H9 (cell line): ENCODE measurements at regions not wholly inside any gene's neighbourhood (a gene's known extent, or its start where the extent isn't known, plus 50 kb on each side); places are given as distances from the start of the nearest gene placed in this dataset.

ENCODE experiments used
- DNase-seq: peaks from one replicate; pipeline ENCODE4 v3.0.0-alpha.2; 2017
- H2AFZ ChIP-seq: one replicate; pipeline ENCODE4 v1.6.1; 2013; ENCODE audit warnings: mild to moderate bottlenecking, low read length, control low read depth, moderate library complexity
- H2AK5ac ChIP-seq: 2 replicates; pipeline ENCODE4 v1.6.1; 2013; ENCODE audit warnings: low read length, control low read depth, mixed read lengths; ENCODE audit not compliant: insufficient read length
- H2BK120ac ChIP-seq: one replicate; pipeline ENCODE4 v1.6.1; 2013; ENCODE audit warnings: low read depth, mild to moderate bottlenecking, low read length, control low read depth, inconsistent platforms; ENCODE audit not compliant: poor library complexity, severe bottlenecking
- H2BK12ac ChIP-seq: 2 replicates; pipeline ENCODE4 v1.6.1; 2013; ENCODE audit warnings: low read length, control low read depth, mixed read lengths, low read depth; ENCODE audit not compliant: insufficient read length
- H2BK15ac ChIP-seq: 2 replicates; pipeline ENCODE4 v1.6.1; 2013; ENCODE audit warnings: low read depth, low read length, control low read depth
- H2BK20ac ChIP-seq: one replicate; pipeline ENCODE4 v1.6.1; 2013; ENCODE audit warnings: low read depth, mild to moderate bottlenecking, low read length, control low read depth, inconsistent platforms; ENCODE audit not compliant: poor library complexity, severe bottlenecking
- H2BK5ac ChIP-seq: 2 replicates; pipeline ENCODE4 v1.6.1; 2013; ENCODE audit warnings: low read length, control low read depth, mixed read lengths; ENCODE audit not compliant: insufficient read length
- H3K14ac ChIP-seq: 2 replicates; pipeline ENCODE4 v1.6.1; 2013; ENCODE audit warnings: low read length, control low read depth; ENCODE audit not compliant: insufficient read depth
- H3K18ac ChIP-seq: 2 replicates; pipeline ENCODE4 v1.6.1; 2013; ENCODE audit warnings: low read depth, mild to moderate bottlenecking, mixed read lengths, low read length, control low read depth; ENCODE audit not compliant: insufficient read length
- H3K23ac ChIP-seq: 2 replicates; pipeline ENCODE4 v1.6.1; 2013; ENCODE audit warnings: low read length, control low read depth, mixed read lengths, low read depth; ENCODE audit not compliant: insufficient read length
- H3K23me2 ChIP-seq: 2 replicates; pipeline ENCODE4 v1.6.1; 2013; ENCODE audit warnings: low read depth, mild to moderate bottlenecking, mixed read lengths, low read length, control low read depth; ENCODE audit not compliant: insufficient read length, poor library complexity, severe bottlenecking
- H3K27ac ChIP-seq: 2 replicates; pipeline ENCODE4 v1.5.1; 2013; ENCODE audit warnings: low read length, control low read depth, mixed read lengths, low read depth; ENCODE audit not compliant: insufficient read length
- H3K27me3 ChIP-seq: 2 replicates; pipeline ENCODE4 v1.6.1; 2013; ENCODE audit warnings: low read length, control low read depth, inconsistent platforms; ENCODE audit not compliant: insufficient read depth
- H3K4ac ChIP-seq: 2 replicates; pipeline ENCODE4 v1.6.1; 2013; ENCODE audit warnings: low read depth, mild to moderate bottlenecking, control low read depth, inconsistent platforms, low read length, moderate library complexity
- H3K4me1 ChIP-seq: 2 replicates; pipeline ENCODE4 v1.6.1; 2013; ENCODE audit warnings: low read length, control low read depth, inconsistent platforms; ENCODE audit not compliant: insufficient read depth
- H3K4me2 ChIP-seq: 2 replicates; pipeline ENCODE4 v1.6.1; 2013; ENCODE audit warnings: low read length, control low read depth, mixed read lengths; ENCODE audit not compliant: insufficient read length, insufficient read depth
- H3K56ac ChIP-seq: 2 replicates; pipeline ENCODE4 v1.6.1; 2013; ENCODE audit warnings: low read depth, mild to moderate bottlenecking, mixed read lengths, low read length, control low read depth; ENCODE audit not compliant: insufficient read length
- H3K79me1 ChIP-seq: 2 replicates; pipeline ENCODE4 v1.6.1; 2013; ENCODE audit warnings: low read depth, mild to moderate bottlenecking, moderate library complexity, low read length, control low read depth, inconsistent platforms; ENCODE audit not compliant: insufficient read depth, poor library complexity, severe bottlenecking
- H3K79me2 ChIP-seq: 2 replicates; pipeline ENCODE4 v1.6.1; 2013; ENCODE audit warnings: low read length, control low read depth, inconsistent platforms; ENCODE audit not compliant: insufficient read depth
- H3K9ac ChIP-seq: 2 replicates; pipeline ENCODE4 v1.6.1; 2013; ENCODE audit warnings: low read length, control low read depth, mixed read lengths; ENCODE audit not compliant: insufficient read length; ENCODE audit errors: extremely low read depth
- H3K9me3 ChIP-seq: one replicate; pipeline ENCODE4 v1.6.1; 2013; ENCODE audit warnings: low read depth, low read length, inconsistent platforms; ENCODE audit not compliant: control insufficient read depth
- H3T11ph ChIP-seq: one replicate; pipeline ENCODE4 v1.6.1; 2013; ENCODE audit warnings: mild to moderate bottlenecking, low read length, control low read depth, inconsistent platforms
- H4K20me1 ChIP-seq: one replicate; pipeline ENCODE4 v1.6.1; 2013; ENCODE audit not compliant: control insufficient read depth, insufficient read length, insufficient read depth
- H4K5ac ChIP-seq: 2 replicates; pipeline ENCODE4 v1.6.1; 2013; ENCODE audit warnings: low read depth, mild to moderate bottlenecking, mixed read lengths, low read length, control low read depth; ENCODE audit not compliant: insufficient read length
- H4K8ac ChIP-seq: replicated peaks from 2 replicates; pipeline ENCODE4 v1.6.1; 2013; ENCODE audit warnings: low read length, control low read depth, mixed read lengths, low read depth; ENCODE audit not compliant: insufficient read length
- H4K91ac ChIP-seq: 2 replicates; pipeline ENCODE4 v1.6.1; 2013; ENCODE audit warnings: low read depth, mild to moderate bottlenecking, moderate library complexity, mixed read lengths, low read length, control low read depth; ENCODE audit not compliant: insufficient read length
- H3K27ac Mint-ChIP-seq, 3 experiments: 2 replicates in 2 of 3; 3 replicates in 1 of 3; pipeline ENCODE4 v1.8.0; 2020 to 2021; ENCODE audit warnings: mixed read lengths in 3 of 3, mild to moderate bottlenecking in 1 of 3, moderate library complexity in 1 of 3
- H3K27me3 Mint-ChIP-seq: 2 replicates; pipeline ENCODE4 v1.8.0; 2021; ENCODE audit warnings: low read depth, mild to moderate bottlenecking, moderate library complexity, mixed read lengths
- H3K36me3 Mint-ChIP-seq, 3 experiments: 2 replicates in 2 of 3; 3 replicates in 1 of 3; pipeline ENCODE4 v1.8.0; 2020 to 2021; ENCODE audit warnings: low read depth in 3 of 3, mixed read lengths in 3 of 3; ENCODE audit not compliant: insufficient read depth in 1 of 3
- H3K4me1 Mint-ChIP-seq, 2 experiments: 2 replicates each; pipeline ENCODE4 v1.8.0; 2020; ENCODE audit warnings: mixed read lengths in 2 of 2
- H3K4me3 Mint-ChIP-seq, 2 experiments: 2 replicates in 1 of 2; 3 replicates in 1 of 2; pipeline ENCODE4 v1.8.0; 2020 to 2021; ENCODE audit warnings: mild to moderate bottlenecking in 2 of 2, mixed read lengths in 2 of 2, moderate library complexity in 1 of 2
- H3K9me3 Mint-ChIP-seq, 2 experiments: 2 replicates in 1 of 2; 3 replicates in 1 of 2; pipeline ENCODE4 v1.8.0; 2020; ENCODE audit warnings: mild to moderate bottlenecking in 2 of 2, mixed read lengths in 2 of 2, moderate library complexity in 1 of 2
- WGBS: extraction: QIAGEN DNeasy Blood & Tissue Kit; methylation state at CpG from one replicate; pipeline ENCODE4 v1.1.7; 2013; ENCODE audit warnings: missing lambda C conversion rate, low lambda C conversion rate, mixed read lengths; ENCODE audit not compliant: insufficient read length; ENCODE audit errors: extremely low coverage; 5-methylcytosine and 5-hydroxymethylcytosine counted together
- TF ChIP-seq, protein P1 (sequence below): fragments of 200-600 bp; sonication (generic); conservative IDR thresholded peaks from 3 replicates; pipeline ENCODE4 v1.8.0; 2021; ENCODE audit warnings: antibody characterized with exemption, mild to moderate bottlenecking

GRCh38 chr2:67895227-67895941, 167.4 kb downstream of the C1D start:
- Histone ChIP-seq H2BK12ac (no peak overlapping the region), H3K4ac (no peak overlapping the region), H4K5ac (no peak overlapping the region), H4K20me1 (no peaks in the 10 kb centered on the region), H3K9ac (no peak overlapping the region), H2BK120ac (no peak overlapping the region), H2AFZ (no peak overlapping the region), H4K91ac (no peak overlapping the region), H3T11ph (no peak overlapping the region), H3K4me2 (no peak overlapping the region), H2BK20ac (no peak overlapping the region), H3K27me3 (no peaks in the 10 kb centered on the region; the same call in 1 of the 2 replicates), H3K79me2 (no peaks in the 10 kb centered on the region), H2BK5ac (no peak overlapping the region), H3K56ac (no peak overlapping the region), H3K27ac (no peak overlapping the region), H3K23me2 (no peaks in the 10 kb centered on the region), H4K8ac (no peak overlapping the region), H3K79me1 (no peaks in the 10 kb centered on the region), H2BK15ac (no peak overlapping the region), H2AK5ac (no peak overlapping the region), H3K14ac (no peak overlapping the region), H3K23ac (no peak overlapping the region), H3K18ac (no peak overlapping the region), H3K9me3 (no peaks in the 10 kb centered on the region), H3K4me1 (peaks cover 10% of the 10 kb centered on the region)
- peak; percentile 55 for DNase-seq
- WGBS, result no CpG with 5 or more reads among the region's 7 CpGs
- Mint-ChIP-seq H3K4me3 (peak overlapping the region in 1 of 2 experiments; percentile 32; a peak in 2 of 5 replicates), H3K27me3 (peaks cover 59% of the 10 kb centered on the region), H3K9me3 (no peaks in the 10 kb centered on the region; a peak in 2 of 5 replicates), H3K36me3 (peaks cover 0 to 4% (median 0%) of the 10 kb centered on the region in 3 experiments; a peak in 1 of 7 replicates), H3K4me1 (peaks cover 33 to 35% of the 10 kb centered on the region in 2 experiments), H3K27ac (peak overlapping the region in 1 of 3 experiments; percentile 62; a peak in 1 of 7 replicates)
- TF ChIP-seq, protein P1, sequence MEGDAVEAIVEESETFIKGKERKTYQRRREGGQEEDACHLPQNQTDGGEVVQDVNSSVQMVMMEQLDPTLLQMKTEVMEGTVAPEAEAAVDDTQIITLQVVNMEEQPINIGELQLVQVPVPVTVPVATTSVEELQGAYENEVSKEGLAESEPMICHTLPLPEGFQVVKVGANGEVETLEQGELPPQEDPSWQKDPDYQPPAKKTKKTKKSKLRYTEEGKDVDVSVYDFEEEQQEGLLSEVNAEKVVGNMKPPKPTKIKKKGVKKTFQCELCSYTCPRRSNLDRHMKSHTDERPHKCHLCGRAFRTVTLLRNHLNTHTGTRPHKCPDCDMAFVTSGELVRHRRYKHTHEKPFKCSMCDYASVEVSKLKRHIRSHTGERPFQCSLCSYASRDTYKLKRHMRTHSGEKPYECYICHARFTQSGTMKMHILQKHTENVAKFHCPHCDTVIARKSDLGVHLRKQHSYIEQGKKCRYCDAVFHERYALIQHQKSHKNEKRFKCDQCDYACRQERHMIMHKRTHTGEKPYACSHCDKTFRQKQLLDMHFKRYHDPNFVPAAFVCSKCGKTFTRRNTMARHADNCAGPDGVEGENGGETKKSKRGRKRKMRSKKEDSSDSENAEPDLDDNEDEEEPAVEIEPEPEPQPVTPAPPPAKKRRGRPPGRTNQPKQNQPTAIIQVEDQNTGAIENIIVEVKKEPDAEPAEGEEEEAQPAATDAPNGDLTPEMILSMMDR, result no peak
